ENCODE measurements at regions not wholly inside any gene's neighbourhood (a gene's known extent, or its start where the extent isn't known, plus 50 kb on each side); places are given as distances from the start of the nearest gene placed in this dataset.

GRCh38 chr10:90347239-90347638 is 510.6 kb downstream of the HTR7 start:
- Histone ChIP-seq H3K9me3 (no peaks in the 10 kb centered on the region), H3K4me3 (no peak overlapping the region), H3K4me1 (no peaks in the 10 kb centered on the region), H3K27ac (no peak overlapping the region), H3K4me2 (no peak overlapping the region)
- FAIRE-seq = no peak
- CTCF ChIA-PET = interaction anchor here (1.2 kb wide), 1 partner anchor 147 kb away, joined by 3 read pairs; no protein-coding TSS in a partner anchor
- POLR2A ChIA-PET = no interaction called here
- no peak for ATAC-seq
- no peak for DNase-seq (ENCODE audit: low read depth in 1 of 2, low spot score in 1 of 2)
- 5% methylated on average over 2 of the region's 2 CpGs for WGBS (ENCODE audit: missing lambda C conversion rate)
- TF ChIP-seq, protein P1, sequence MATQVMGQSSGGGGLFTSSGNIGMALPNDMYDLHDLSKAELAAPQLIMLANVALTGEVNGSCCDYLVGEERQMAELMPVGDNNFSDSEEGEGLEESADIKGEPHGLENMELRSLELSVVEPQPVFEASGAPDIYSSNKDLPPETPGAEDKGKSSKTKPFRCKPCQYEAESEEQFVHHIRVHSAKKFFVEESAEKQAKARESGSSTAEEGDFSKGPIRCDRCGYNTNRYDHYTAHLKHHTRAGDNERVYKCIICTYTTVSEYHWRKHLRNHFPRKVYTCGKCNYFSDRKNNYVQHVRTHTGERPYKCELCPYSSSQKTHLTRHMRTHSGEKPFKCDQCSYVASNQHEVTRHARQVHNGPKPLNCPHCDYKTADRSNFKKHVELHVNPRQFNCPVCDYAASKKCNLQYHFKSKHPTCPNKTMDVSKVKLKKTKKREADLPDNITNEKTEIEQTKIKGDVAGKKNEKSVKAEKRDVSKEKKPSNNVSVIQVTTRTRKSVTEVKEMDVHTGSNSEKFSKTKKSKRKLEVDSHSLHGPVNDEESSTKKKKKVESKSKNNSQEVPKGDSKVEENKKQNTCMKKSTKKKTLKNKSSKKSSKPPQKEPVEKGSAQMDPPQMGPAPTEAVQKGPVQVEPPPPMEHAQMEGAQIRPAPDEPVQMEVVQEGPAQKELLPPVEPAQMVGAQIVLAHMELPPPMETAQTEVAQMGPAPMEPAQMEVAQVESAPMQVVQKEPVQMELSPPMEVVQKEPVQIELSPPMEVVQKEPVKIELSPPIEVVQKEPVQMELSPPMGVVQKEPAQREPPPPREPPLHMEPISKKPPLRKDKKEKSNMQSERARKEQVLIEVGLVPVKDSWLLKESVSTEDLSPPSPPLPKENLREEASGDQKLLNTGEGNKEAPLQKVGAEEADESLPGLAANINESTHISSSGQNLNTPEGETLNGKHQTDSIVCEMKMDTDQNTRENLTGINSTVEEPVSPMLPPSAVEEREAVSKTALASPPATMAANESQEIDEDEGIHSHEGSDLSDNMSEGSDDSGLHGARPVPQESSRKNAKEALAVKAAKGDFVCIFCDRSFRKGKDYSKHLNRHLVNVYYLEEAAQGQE (IDR thresholded peaks at IDR 0.05) = no peak
- TF ChIP-seq POLR2AphosphoS2 (conservative IDR thresholded peaks at IDR 0.05; ENCODE audit: low read length) = no peak
- no peak for TF ChIP-seq ZFP36 (IDR thresholded peaks at IDR 0.05; ENCODE audit: borderline replicate concordance, partially characterized antibody)
- TF ChIP-seq MAX (IDR thresholded peaks at IDR 0.05) = no peak
- TF ChIP-seq, protein P2, sequence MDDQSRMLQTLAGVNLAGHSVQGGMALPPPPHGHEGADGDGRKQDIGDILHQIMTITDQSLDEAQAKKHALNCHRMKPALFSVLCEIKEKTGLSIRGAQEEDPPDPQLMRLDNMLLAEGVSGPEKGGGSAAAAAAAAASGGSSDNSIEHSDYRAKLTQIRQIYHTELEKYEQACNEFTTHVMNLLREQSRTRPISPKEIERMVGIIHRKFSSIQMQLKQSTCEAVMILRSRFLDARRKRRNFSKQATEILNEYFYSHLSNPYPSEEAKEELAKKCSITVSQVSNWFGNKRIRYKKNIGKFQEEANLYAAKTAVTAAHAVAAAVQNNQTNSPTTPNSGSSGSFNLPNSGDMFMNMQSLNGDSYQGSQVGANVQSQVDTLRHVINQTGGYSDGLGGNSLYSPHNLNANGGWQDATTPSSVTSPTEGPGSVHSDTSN (IDR thresholded peaks at IDR 0.05) = no peak
- TF ChIP-seq RAD21 (conservative IDR thresholded peaks at IDR 0.05 in 1 of 2, IDR thresholded peaks at IDR 0.05 in 1 of 2) = no peak
- TF ChIP-seq POLR2A (IDR thresholded peaks at IDR 0.05; ENCODE audit: low read length) = no peak
- no peak for TF ChIP-seq HDAC2 (IDR thresholded peaks at IDR 0.05)
- no peak for TF ChIP-seq HOXB13 (CRISPR knock-in tag; IDR thresholded peaks at IDR 0.05; ENCODE audit: low read depth)
- no peak for TF ChIP-seq FOXS1 (CRISPR knock-in tag; IDR thresholded peaks at IDR 0.05)
- TF ChIP-seq JUNB (IDR thresholded peaks at IDR 0.05) = no peak
- TF ChIP-seq FOSL2 (IDR thresholded peaks at IDR 0.05) = no peak
- no peak for TF ChIP-seq FOSL2 (CRISPR knock-in tag; IDR thresholded peaks at IDR 0.05)
- TF ChIP-seq NPAS2 (CRISPR knock-in tag; IDR thresholded peaks at IDR 0.05; ENCODE audit: borderline replicate concordance) = no peak

DNA sequence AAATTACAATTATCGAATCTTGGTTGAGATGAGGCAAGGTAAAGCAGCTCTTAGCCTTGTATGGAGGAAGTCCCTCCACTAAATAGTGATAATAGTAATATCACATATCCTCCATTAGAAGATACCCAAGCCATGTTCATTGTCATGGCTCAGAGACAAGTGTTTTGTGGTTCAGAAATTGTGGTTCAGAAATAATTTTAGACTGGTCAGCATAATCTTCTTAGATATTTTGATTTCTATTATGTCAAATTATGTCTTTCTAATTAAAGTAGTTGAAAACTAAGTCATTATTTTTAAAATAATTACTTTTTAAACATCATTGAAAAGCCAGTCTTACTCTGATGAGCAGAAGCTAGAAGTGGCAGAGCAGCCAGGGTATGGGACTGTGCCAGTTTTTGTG is 507.7 kb downstream of the HTR7 start:
- no peak for ATAC-seq
- Histone ChIP-seq H3K4me2 (no peak overlapping the region), H3K4me1 (no peaks in the 10 kb centered on the region), H3K4me3 (no peak overlapping the region), H3K9me3 (no peaks in the 10 kb centered on the region), H3K27ac (no peak overlapping the region)
- DNase-seq (ENCODE audit: low read depth in 1 of 2, low spot score in 1 of 2) = no peak
- WGBS (ENCODE audit: missing lambda C conversion rate) = 11% methylated on average over 1 of the region's 1 CpG
- TF ChIP-seq TFCP2L1 (CRISPR knock-in tag; IDR thresholded peaks at IDR 0.05) = no peak
- no peak for TF ChIP-seq CBX2 (IDR thresholded peaks at IDR 0.05; ENCODE audit: borderline replicate concordance, low read depth)
- TF ChIP-seq MAFK (IDR thresholded peaks at IDR 0.05; ENCODE audit: partially characterized antibody) = peak; percentile 50
- no peak for TF ChIP-seq RAD21 (conservative IDR thresholded peaks at IDR 0.05 in 1 of 2, IDR thresholded peaks at IDR 0.05 in 1 of 2)
- TF ChIP-seq RNF2 (IDR thresholded peaks at IDR 0.05; ENCODE audit: borderline replicate concordance, low read depth) = no peak
- no peak for TF ChIP-seq HES2 (IDR thresholded peaks at IDR 0.05)
- TF ChIP-seq POLR2AphosphoS2 (conservative IDR thresholded peaks at IDR 0.05; ENCODE audit: low read length) = no peak
- no peak for TF ChIP-seq MAZ (IDR thresholded peaks at IDR 0.05; ENCODE audit: borderline replicate concordance, low read depth, low read length)
- no peak for TF ChIP-seq FOSL2 (IDR thresholded peaks at IDR 0.05)
- no peak for TF ChIP-seq FOSL2 (CRISPR knock-in tag; IDR thresholded peaks at IDR 0.05)
- CTCF ChIA-PET = no interaction called here
- POLR2A ChIA-PET = no interaction called here
- FAIRE-seq = no peak

DNA sequence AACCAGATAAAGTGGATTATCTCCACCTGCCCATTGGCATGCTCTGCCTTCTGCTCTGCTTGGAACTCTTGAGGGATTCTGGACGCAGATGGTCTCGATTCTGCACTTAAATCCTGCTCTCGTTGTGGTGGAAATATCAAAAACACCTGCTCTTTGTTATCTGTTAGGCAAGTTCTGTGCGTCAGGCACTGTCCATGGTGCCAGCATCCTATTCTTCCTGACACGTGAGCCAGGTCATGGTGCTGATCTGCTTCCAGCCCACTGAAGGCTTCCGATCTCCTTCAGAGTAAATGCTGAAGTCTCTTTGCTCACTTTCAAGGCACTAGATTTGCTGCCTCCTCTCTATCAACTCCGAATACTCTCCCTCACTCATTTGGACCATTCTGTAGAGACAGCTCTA is 505.6 kb downstream of the HTR7 start:
- no peak overlapping the region for H3K27ac ChIP-seq
- H3K9me3 ChIP-seq = no peaks in the 10 kb centered on the region
- WGBS (ENCODE audit: missing lambda C conversion rate) = 16% methylated on average over 7 of the region's 7 CpGs
- H3K4me2 ChIP-seq = no peak overlapping the region
- CTCF ChIA-PET = no interaction called here
- H3K4me3 ChIP-seq = no peak overlapping the region
- no peak for TF ChIP-seq JUN (IDR thresholded peaks at IDR 0.05)
- TF ChIP-seq, protein P1 (IDR thresholded peaks at IDR 0.05) = peak; percentile 59; the same call in 1 of the 2 replicates
- no peak for DNase-seq (ENCODE audit: low read depth in 1 of 2, low spot score in 1 of 2)
- POLR2A ChIA-PET = no interaction called here
- no peaks in the 10 kb centered on the region for H3K4me1 ChIP-seq
- FAIRE-seq = no peak
- no peak for ATAC-seq
